Neural progenitor cell (in vitro differentiated cells): ENCODE measurements at regions not wholly inside any gene's neighbourhood (a gene's known extent, or its start where the extent isn't known, plus 50 kb on each side); places are given as distances from the start of the nearest gene placed in this dataset.

Experiments used
- DNase-seq: peaks from one replicate; pipeline ENCODE4 v3.0.0-alpha.2; 2016; ENCODE audit warnings: low spot score
- H2AFZ ChIP-seq: fragments of 200-600 bp; sonication (generic); replicated peaks from 2 replicates; pipeline ENCODE4 v1.6.1; 2016; ENCODE audit warnings: antibody characterized with exemption
- H3F3A ChIP-seq: fragments of 200-600 bp; sonication (generic); 2 replicates; pipeline ENCODE4 v1.6.1; 2016; ENCODE audit warnings: antibody characterized with exemption, low read depth
- H3K27ac ChIP-seq: fragments of 200-600 bp; sonication (generic); 2 replicates; pipeline ENCODE4 v1.5.1; 2016; ENCODE audit warnings: mild to moderate bottlenecking
- H3K27me3 ChIP-seq: fragments of 200-600 bp; sonication (generic); 2 replicates; pipeline ENCODE4 v1.6.1; 2016; ENCODE audit warnings: mild to moderate bottlenecking, moderate library complexity
- H3K36me3 ChIP-seq: fragments of 200-600 bp; sonication (generic); 2 replicates; pipeline ENCODE4 v1.5.1; 2016
- H3K4me1 ChIP-seq: fragments of 200-600 bp; sonication (generic); 2 replicates; pipeline ENCODE4 v1.6.1; 2016; ENCODE audit warnings: mixed run types
- H3K4me2 ChIP-seq: fragments of 200-600 bp; sonication (generic); 2 replicates; pipeline ENCODE4 v1.6.1; 2016
- H3K4me3 ChIP-seq: fragments of 200-600 bp; sonication (generic); 2 replicates; pipeline ENCODE4 v1.5.1; 2016
- H3K79me2 ChIP-seq: fragments of 200-600 bp; sonication (generic); 2 replicates; pipeline ENCODE4 v1.6.1; 2016; ENCODE audit warnings: low read depth
- H3K9ac ChIP-seq: fragments of 200-600 bp; sonication (generic); 2 replicates; pipeline ENCODE4 v1.6.1; 2016
- H3K9me3 ChIP-seq: fragments of 200-600 bp; sonication (generic); 2 replicates; pipeline ENCODE4 v1.5.1; 2016; ENCODE audit warnings: low read depth
- H4K20me1 ChIP-seq: fragments of 200-600 bp; sonication (generic); 2 replicates; pipeline ENCODE4 v1.6.1; 2016; ENCODE audit warnings: low read depth
- H3K27ac Mint-ChIP-seq: 3 replicates; pipeline ENCODE4 v1.8.0; 2021; ENCODE audit warnings: mixed read lengths
- H3K27me3 Mint-ChIP-seq: 2 replicates; pipeline ENCODE4 v1.8.0; 2022; ENCODE audit warnings: low read depth, mild to moderate bottlenecking, inconsistent platforms, moderate library complexity, mixed read lengths; ENCODE audit not compliant: insufficient read depth
- H3K36me3 Mint-ChIP-seq: 3 replicates; pipeline ENCODE4 v1.8.0; 2021; ENCODE audit warnings: mixed read lengths
- H3K4me1 Mint-ChIP-seq: 3 replicates; pipeline ENCODE4 v1.8.0; 2021; ENCODE audit warnings: mixed read lengths
- H3K4me3 Mint-ChIP-seq: 3 replicates; pipeline ENCODE4 v1.8.0; 2021; ENCODE audit warnings: mild to moderate bottlenecking, moderate library complexity, mixed read lengths
- H3K9me3 Mint-ChIP-seq: 3 replicates; pipeline ENCODE4 v1.8.0; 2020; ENCODE audit warnings: mixed read lengths
- CTCF ChIP-seq: fragments of 200-600 bp; sonication (generic); IDR thresholded peaks from 2 replicates; pipeline ENCODE4 v1.5.1; 2017; ENCODE audit warnings: antibody characterized with exemption, mild to moderate bottlenecking
- EZH2 ChIP-seq: fragments of 200-600 bp; sonication (generic); IDR thresholded peaks from 2 replicates; pipeline ENCODE4 v1.6.1; 2017; ENCODE audit warnings: antibody characterized with exemption, mild to moderate bottlenecking, moderate library complexity
- EZH2phosphoT487 ChIP-seq: fragments of 200-600 bp; sonication (generic); IDR thresholded peaks from 2 replicates; pipeline ENCODE4 v1.6.1; 2017; ENCODE audit warnings: antibody characterized with exemption

- Histone ChIP-seq H3K4me3 (no peak overlapping the region), H3K36me3 (no peaks in the 10 kb centered on the region), H3K27me3 (no peaks in the 10 kb centered on the region), H3K79me2 (no peaks in the 10 kb centered on the region), H4K20me1 (no peaks in the 10 kb centered on the region), H3K4me2 (no peak overlapping the region), H3K9ac (no peak overlapping the region), H3F3A (no peaks in the 10 kb centered on the region), H3K9me3 (no peaks in the 10 kb centered on the region), H2AFZ (no peak overlapping the region), H3K4me1 (peaks cover 8% of the 10 kb centered on the region), H3K27ac (no peak overlapping the region)
- H3K36me3 Mint-ChIP-seq, result peaks cover 4% of the 10 kb centered on the region
- H3K4me3 Mint-ChIP-seq, result no peak overlapping the region
- peaks cover 6% of the 10 kb centered on the region for H3K27me3 Mint-ChIP-seq
- H3K4me1 Mint-ChIP-seq, result peaks cover 54% of the 10 kb centered on the region
- no peak for DNase-seq
- H3K27ac Mint-ChIP-seq, result no peak overlapping the region
- H3K9me3 Mint-ChIP-seq, result no peaks in the 10 kb centered on the region
- TF ChIP-seq EZH2phosphoT487 (no peak), CTCF (no peak), EZH2 (no peak)
Observed at GRCh38 chr14:22390195-22390594, 198.8 kb downstream of the DAD1 start.

- Histone ChIP-seq H3K27me3 (no peaks in the 10 kb centered on the region), H3K27ac (no peak overlapping the region), H3K4me3 (no peak overlapping the region), H3K36me3 (no peaks in the 10 kb centered on the region), H3K79me2 (no peaks in the 10 kb centered on the region), H3F3A (no peaks in the 10 kb centered on the region), H3K9me3 (no peaks in the 10 kb centered on the region), H3K9ac (no peak overlapping the region), H3K4me2 (no peak overlapping the region), H4K20me1 (no peaks in the 10 kb centered on the region), H3K4me1 (peaks cover 8% of the 10 kb centered on the region), H2AFZ (no peak overlapping the region)
- peaks cover 46% of the 10 kb centered on the region for H3K4me1 Mint-ChIP-seq
- TF ChIP-seq CTCF (no peak), EZH2 (no peak), EZH2phosphoT487 (no peak)
- H3K4me3 Mint-ChIP-seq, result no peak overlapping the region
- peak overlapping the region; percentile 72 for H3K27ac Mint-ChIP-seq
- no peak for DNase-seq
- H3K36me3 Mint-ChIP-seq, result no peaks in the 10 kb centered on the region
- H3K27me3 Mint-ChIP-seq, result peaks cover 2% of the 10 kb centered on the region
- H3K9me3 Mint-ChIP-seq, result no peaks in the 10 kb centered on the region
Observed at GRCh38 chr14:22388669-22389595, 200.1 kb downstream of the DAD1 start.

- H3K36me3 Mint-ChIP-seq, result no peaks in the 10 kb centered on the region
- Histone ChIP-seq H3K4me2 (no peak overlapping the region), H3F3A (no peaks in the 10 kb centered on the region), H3K4me3 (no peak overlapping the region), H3K27me3 (no peaks in the 10 kb centered on the region), H3K36me3 (no peaks in the 10 kb centered on the region), H3K9me3 (no peaks in the 10 kb centered on the region), H3K4me1 (peaks cover 8% of the 10 kb centered on the region), H4K20me1 (no peaks in the 10 kb centered on the region), H2AFZ (peak overlapping the region; percentile 99), H3K27ac (no peak overlapping the region), H3K9ac (no peak overlapping the region), H3K79me2 (no peaks in the 10 kb centered on the region)
- DNase-seq, result no peak
- peaks cover 46% of the 10 kb centered on the region for H3K4me1 Mint-ChIP-seq
- peak overlapping the region; percentile 80 for H3K27ac Mint-ChIP-seq
- peaks cover 2% of the 10 kb centered on the region for H3K27me3 Mint-ChIP-seq
- H3K9me3 Mint-ChIP-seq, result no peaks in the 10 kb centered on the region
- no peak overlapping the region for H3K4me3 Mint-ChIP-seq
- TF ChIP-seq EZH2, result no peak
- TF ChIP-seq EZH2phosphoT487, result no peak
- TF ChIP-seq CTCF, result no peak
Observed at GRCh38 chr14:22387776-22388241, 201.2 kb downstream of the DAD1 start.
